Vagina (tissue), 2 donors: ENCODE measurements at regions not wholly inside any gene's neighbourhood (a gene's known extent, or its start where the extent isn't known, plus 50 kb on each side); places are given as distances from the start of the nearest gene placed in this dataset.
"Not testable (repeated sequence)": the region's sequence is repeated elsewhere in the genome, so short reads cannot be mapped to it uniquely, and the experiment has no call there.

Experiments used
- DNase-seq, 2 donors: peaks; one replicate each; pipeline ENCODE4 v3.0.0-alpha.2; 2017; ENCODE audit errors: extremely low spot score in 2 of 2
- H3K27ac ChIP-seq: fragments of 200-600 bp; sonication (generic); one replicate; pipeline ENCODE4 v1.5.1; 2019
- H3K27me3 ChIP-seq: fragments of 200-600 bp; sonication (generic); one replicate; pipeline ENCODE4 v1.5.1; 2019
- H3K36me3 ChIP-seq, 2 donors: fragments of 200-600 bp; sonication (generic); one replicate each; pipeline ENCODE4 v1.5.1; 2017 to 2019
- H3K4me1 ChIP-seq: fragments of 200-600 bp; sonication (generic); one replicate; pipeline ENCODE4 v1.5.1; 2019
- H3K4me3 ChIP-seq, 2 donors: fragments of 200-600 bp; sonication (generic); 1 replicate in 1 of 2; 2 replicates in 1 of 2; pipeline ENCODE4 v1.5.1; 2016 to 2019
- H3K9me3 ChIP-seq: fragments of 200-600 bp; sonication (generic); one replicate; pipeline ENCODE4 v1.5.1; 2019
- intact Hi-C: fragments of 100-400 bp; cut with DNase I; formaldehyde crosslinking; loops from one replicate; pipeline ENCODE4 v1.15.1; 2023

DNA sequence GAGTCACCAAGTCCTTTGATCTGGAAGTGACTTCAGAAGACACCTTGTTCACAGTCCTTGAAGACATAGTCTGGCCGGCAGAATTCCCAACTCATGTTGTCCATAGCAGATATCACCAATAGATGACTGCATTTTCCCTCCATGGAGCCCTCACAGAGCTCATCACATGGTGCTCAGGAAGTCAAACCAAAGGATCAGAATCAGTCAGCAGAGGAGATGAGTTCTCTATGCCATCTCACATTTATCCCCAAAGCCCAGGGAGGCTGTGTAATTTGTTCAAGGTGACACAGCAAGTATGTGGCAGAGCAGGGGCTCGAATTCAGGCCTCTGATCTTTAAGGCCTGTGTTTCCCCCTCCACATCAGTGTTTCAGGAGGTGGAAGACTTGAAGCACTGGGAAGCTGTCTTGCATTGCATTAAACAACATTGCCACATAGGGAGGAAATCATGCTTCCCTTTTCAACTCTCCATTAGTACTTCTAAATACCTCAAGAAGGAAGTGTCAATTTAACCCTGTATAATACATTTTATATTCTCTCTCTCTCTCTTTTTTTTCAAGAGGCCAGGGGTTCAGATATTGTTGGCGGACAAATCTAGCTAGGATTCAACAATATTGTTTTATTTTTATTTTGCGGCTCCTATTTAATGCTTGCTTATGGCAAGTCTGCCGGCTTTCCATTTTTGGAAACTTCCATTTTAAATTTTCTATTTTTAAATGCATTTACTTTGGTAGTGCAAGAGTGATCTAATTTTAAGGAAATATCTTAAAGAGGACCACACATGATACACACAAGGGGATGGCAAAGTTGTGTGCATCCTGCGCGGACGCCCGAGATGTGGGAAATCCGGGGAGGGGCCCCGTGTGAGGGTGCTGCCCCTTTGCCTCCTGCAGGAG lies 61.9 kb downstream of the NPIPB5 start:
- not testable (repeated sequence) for DNase-seq

DNA sequence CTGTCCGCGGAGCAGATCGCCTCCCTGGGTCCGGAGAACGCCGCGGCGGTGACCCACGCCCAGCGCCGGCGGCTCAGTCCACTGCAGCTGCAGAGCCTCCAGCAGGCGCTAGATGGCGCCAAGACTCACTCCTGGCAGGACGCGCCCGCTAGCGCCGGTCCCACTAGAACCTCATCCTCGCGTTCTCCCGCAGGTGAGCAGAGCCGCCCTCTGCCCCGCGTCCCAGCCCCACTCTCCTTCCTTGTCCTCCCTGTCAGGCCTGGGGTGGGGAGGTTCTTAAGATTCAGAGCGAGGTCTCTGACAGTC lies 62.5 kb downstream of the NPIPB5 start:
- H3K36me3 ChIP-seq, H3K27me3 ChIP-seq, H3K27ac ChIP-seq, H3K4me3 ChIP-seq, H3K9me3 ChIP-seq, H3K4me1 ChIP-seq, intact Hi-C loops, DNase-seq: not testable (repeated sequence)

More for the DNA sequence above, 61.9 kb downstream of the NPIPB5 start:
- H3K27me3 ChIP-seq, H3K4me3 ChIP-seq, intact Hi-C loops, H3K27ac ChIP-seq, H3K36me3 ChIP-seq, H3K9me3 ChIP-seq, H3K4me1 ChIP-seq: not testable (repeated sequence)

DNA sequence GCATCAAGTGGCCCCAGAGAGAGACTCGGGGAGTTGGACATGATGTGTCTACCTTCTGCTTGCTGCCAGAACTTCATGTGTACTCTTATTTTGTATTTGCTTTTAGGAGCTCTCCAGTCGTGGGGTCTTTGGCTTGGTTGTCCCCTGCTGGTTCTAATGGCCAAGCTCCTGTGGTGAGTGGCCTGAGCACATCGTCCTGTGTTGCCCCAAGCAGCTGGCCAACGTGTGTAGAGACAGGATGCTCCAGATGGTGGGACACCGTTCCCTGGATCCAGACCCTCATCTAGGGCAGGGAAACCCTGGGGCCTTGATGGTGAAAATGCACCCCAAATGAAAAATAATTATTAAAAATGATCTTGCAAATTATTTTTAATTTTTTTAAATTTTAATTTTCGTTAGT lies 65.8 kb downstream of the NPIPB5 start:
- H3K9me3 ChIP-seq, DNase-seq, H3K27ac ChIP-seq, H3K27me3 ChIP-seq, H3K4me1 ChIP-seq, intact Hi-C loops, H3K4me3 ChIP-seq, H3K36me3 ChIP-seq: not testable (repeated sequence)

DNA sequence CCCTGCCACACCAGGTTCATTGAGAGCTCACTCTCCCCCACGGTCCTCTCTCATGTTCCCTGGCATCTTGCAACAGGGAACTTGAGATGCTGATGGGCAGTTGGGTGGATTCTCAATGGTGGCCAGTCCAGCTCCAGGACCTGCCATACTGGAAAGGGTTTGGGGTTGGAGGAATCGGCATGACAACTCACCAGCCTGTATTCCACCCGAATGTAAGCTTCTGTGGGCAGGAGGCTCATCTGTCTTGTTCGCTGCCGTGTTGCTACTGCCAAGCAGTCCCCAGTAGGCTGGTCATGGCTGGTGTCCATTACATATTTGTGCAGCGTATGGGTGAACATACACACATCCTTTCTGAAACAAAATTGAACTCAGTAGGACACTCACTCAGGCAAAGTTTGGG lies 72.5 kb downstream of the NPIPB5 start:
- H3K27ac ChIP-seq, H3K4me1 ChIP-seq, intact Hi-C loops, H3K4me3 ChIP-seq, H3K36me3 ChIP-seq, H3K9me3 ChIP-seq, H3K27me3 ChIP-seq, DNase-seq: not testable (repeated sequence)

DNA sequence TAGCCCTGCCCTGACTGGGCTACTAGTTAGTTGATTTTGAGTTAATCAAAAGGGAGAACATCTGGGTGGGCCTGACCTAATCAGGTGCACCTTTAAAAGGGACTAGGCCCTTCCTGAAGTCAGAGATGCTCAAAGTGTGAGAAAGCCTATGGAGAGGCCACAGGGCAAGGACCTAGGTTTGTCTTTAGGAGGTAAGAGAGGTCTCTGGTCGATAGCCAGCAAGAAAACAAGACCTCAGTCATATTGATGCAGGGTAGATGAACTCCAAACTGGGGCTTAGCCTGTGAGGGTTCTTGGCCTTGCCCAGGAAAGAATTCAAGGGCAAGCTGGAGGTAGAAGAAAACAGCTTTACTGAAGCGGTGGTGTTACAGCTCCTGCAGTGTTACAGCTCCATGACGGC lies 73.8 kb downstream of the NPIPB5 start:
- H3K36me3 ChIP-seq, intact Hi-C loops, H3K4me3 ChIP-seq, DNase-seq, H3K27ac ChIP-seq, H3K27me3 ChIP-seq, H3K4me1 ChIP-seq, H3K9me3 ChIP-seq: not testable (repeated sequence)

DNA sequence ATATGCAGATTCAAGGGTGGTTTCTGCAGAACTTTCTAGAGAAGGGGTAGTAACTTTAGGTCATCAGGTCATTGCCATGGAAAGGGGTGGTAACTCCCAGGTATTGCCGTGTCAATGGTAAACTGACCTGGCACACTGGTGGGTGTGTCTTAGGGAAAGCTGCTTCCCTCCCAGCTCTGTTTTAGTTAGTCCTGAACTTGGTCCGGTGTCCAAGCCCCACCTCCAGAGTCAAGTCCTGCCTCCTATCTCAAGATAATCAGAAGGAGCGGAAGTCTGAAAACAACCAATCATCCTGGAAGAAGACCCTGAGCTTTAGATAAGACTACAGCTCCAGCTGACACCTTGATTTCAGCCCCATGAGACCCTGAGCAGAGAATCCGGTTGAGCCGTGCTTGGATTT lies 74.2 kb downstream of the NPIPB5 start:
- H3K36me3 ChIP-seq, H3K27me3 ChIP-seq, H3K4me1 ChIP-seq, H3K9me3 ChIP-seq, intact Hi-C loops, H3K27ac ChIP-seq, DNase-seq, H3K4me3 ChIP-seq: not testable (repeated sequence)

DNA sequence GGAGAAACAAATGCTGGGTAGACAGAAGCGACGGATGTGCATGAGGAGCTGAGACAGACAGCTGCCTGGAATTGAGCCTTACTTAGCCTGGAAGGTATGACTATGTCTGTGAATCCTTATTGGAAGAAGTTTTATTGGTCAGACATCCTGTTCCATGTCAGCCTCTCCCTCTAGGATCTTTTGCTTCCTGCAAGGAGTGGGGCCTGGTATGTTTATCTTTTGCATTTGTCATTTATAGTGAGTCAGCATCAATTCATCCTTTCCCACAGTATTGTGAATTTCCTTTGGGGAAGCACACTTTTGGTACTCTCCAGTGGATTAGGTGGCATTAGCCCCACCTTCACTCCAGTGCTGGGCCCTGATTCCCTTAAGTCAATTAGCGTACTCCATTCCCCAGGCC lies 74.7 kb downstream of the NPIPB5 start:
- H3K4me3 ChIP-seq, H3K4me1 ChIP-seq, H3K27me3 ChIP-seq, intact Hi-C loops, H3K27ac ChIP-seq, H3K36me3 ChIP-seq, H3K9me3 ChIP-seq, DNase-seq: not testable (repeated sequence)

DNA sequence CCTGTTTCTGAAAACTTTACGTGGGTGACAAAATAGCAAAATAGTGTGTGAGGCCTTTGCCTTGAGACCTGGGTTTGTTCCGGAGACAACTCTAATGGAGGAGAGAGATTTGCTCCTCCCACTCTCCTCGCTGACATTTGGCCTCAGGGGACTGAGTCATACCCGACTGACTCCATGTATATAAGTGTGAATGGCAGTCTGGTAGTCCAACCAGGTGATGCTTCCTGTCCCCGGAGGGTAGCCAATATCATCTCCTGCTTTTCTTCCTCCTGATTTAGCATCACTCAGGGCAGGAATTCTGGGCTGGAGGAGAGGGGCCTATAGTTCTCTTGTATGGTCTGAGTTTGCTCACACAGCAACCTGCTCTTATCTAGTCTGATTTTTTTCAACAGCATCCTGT lies 76.0 kb downstream of the NPIPB5 start:
- H3K4me1 ChIP-seq, DNase-seq, H3K9me3 ChIP-seq, H3K4me3 ChIP-seq, H3K27me3 ChIP-seq, H3K27ac ChIP-seq, intact Hi-C loops, H3K36me3 ChIP-seq: not testable (repeated sequence)

DNA sequence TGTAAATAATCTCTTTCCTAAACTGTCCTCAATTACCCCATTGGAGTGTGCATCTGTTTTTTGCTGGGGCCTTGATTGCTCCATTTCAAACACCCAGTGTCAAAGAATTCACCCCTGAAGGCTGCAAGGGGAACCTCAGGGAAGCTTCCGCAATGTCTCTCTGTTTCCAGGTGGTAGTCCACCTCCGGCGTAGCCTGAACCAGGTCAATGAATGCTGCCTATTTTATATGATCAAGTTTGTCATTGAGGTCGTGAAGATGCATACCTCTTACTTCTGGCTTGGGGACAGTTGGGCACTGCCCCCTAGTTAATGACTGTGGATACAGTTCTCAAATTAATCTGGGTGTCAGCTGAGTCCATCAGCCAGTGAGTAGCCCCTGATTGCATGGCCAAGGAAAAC lies 79.1 kb downstream of the NPIPB5 start:
- H3K9me3 ChIP-seq, intact Hi-C loops, H3K36me3 ChIP-seq, H3K4me3 ChIP-seq, DNase-seq, H3K4me1 ChIP-seq, H3K27me3 ChIP-seq, H3K27ac ChIP-seq: not testable (repeated sequence)

DNA sequence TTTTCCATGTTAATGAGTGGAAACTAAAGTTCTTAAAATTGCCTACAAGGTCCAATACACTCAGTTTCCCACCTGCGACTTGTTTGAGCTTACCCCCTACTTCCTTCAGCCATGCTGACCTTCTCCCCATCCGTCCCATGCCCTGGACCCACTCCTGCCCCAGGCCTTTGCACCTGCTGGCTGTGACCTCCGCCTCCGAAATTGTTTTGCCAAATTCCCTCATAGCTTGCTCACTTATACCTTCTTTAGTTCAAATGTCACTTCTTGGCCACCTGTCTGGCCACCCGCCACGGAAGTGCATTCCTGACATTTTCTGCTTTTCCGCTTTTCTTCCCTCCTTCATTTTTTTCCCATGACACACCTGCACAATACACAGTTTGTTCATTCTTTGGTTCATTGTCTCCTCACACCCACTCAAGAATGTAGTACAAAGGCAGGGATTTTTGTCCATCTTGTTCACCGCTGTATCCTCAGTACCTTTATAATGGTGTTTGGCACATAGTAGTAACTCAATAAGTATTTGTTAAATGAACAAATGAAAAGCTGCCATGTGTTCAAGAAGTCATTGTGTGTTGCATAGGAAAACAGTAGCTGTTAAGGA lies 85.9 kb downstream of the NPIPB5 start:
- H3K27ac ChIP-seq, H3K36me3 ChIP-seq, H3K9me3 ChIP-seq, intact Hi-C loops, H3K4me1 ChIP-seq, DNase-seq, H3K4me3 ChIP-seq, H3K27me3 ChIP-seq: not testable (repeated sequence)

DNA sequence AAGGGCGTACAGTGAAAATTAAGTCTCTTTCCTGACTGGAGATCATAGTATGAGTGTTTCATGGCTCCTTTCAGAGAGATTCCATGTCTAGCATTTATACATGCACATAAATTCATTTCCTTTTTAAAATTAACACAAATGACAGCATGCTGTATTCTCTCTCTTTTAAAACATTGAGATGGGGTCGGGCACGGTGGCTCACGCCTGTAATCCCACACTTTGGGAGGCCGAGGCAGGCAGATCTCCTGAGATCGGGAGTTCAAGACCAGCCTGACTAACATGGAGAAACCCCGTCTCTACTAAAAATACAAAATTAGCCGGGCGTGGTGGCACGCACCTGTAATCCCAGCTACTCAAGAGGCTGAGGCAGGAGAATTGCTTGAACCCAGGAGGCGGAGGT lies 93.1 kb downstream of the NPIPB5 start:
- H3K36me3 ChIP-seq, H3K27ac ChIP-seq, H3K4me1 ChIP-seq, intact Hi-C loops, H3K4me3 ChIP-seq, DNase-seq, H3K9me3 ChIP-seq, H3K27me3 ChIP-seq: not testable (repeated sequence)

DNA sequence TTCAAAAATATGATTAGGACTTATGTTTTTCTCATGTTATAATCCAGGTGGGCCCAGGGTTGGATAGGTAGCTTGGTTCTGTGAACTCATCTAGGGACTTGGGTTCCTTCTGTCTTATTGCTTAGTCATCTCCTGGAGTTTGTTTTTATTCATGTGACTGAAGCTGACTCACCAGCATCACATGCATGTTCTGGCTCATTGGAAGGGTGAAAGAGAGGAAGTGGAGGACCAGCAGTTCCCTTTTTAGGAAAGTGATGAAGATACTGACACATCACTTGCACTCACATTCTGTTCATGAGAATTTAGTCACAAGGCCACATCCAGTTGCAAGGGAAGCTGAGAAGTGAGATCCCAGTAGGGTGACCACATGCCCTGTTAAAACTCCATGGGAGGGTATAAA lies 95.9 kb downstream of the NPIPB5 start:
- H3K4me3 ChIP-seq, H3K36me3 ChIP-seq, H3K9me3 ChIP-seq, H3K27ac ChIP-seq, intact Hi-C loops, H3K4me1 ChIP-seq, H3K27me3 ChIP-seq, DNase-seq: not testable (repeated sequence)

DNA sequence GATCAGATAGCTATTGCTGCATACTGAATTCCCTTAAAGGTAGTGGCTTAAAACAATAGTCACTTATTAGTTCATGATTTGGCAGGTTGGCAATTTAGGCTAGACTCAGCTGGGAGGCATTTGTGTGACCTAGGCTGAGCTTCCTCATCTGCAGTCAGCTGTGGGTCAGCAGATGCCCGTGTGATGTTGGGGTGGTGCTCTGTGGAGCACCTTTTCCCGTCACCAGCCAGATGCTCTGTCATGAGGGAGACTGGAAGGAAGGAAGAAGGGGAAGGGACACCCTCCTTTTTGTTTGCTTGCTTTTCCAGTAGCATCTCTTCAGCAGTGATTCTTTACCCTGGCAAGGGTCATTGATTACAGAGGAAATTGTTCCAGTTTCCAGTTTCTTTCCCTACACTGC lies 99.1 kb downstream of the NPIPB5 start:
- DNase-seq, H3K27ac ChIP-seq, H3K4me1 ChIP-seq, H3K9me3 ChIP-seq, H3K36me3 ChIP-seq, H3K4me3 ChIP-seq, H3K27me3 ChIP-seq, intact Hi-C loops: not testable (repeated sequence)

DNA sequence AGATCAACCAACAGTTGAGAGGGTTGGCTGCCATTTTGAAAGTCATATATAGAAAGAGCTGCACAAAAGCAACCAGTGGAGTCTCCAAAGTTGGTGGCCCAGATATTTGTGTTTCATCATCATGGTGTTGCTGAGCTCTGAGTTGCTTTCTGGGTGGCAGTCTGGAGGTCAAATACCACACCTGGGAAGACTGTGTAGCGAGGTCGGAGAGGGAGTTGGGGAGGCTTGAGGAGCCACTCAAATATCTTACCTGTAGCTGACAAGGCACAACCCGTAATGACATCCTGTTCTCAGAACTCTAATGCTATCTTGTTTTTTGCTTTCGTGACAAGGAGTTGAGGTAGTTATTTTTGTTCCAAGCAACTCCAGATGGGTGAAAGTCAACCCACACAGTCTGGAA lies 100.4 kb downstream of the NPIPB5 start:
- H3K9me3 ChIP-seq, DNase-seq, H3K27me3 ChIP-seq, H3K4me1 ChIP-seq, H3K36me3 ChIP-seq, intact Hi-C loops, H3K4me3 ChIP-seq, H3K27ac ChIP-seq: not testable (repeated sequence)
